Esophagus (tissue), 2 donors: ENCODE measurements at regions not wholly inside any gene's neighbourhood (a gene's known extent, or its start where the extent isn't known, plus 50 kb on each side); places are given as distances from the start of the nearest gene placed in this dataset.
A peak's percentile ranks its signal among the peaks of the same experiment; 100 is the strongest.

Experiments
- H3K27ac ChIP-seq, 2 donors: one replicate each; pipeline ENCODE4 v1.5.1; 2013; ENCODE audit warnings: low read depth in 2 of 2, mild to moderate bottlenecking in 2 of 2, inconsistent platforms in 1 of 2, low read length in 1 of 2, moderate library complexity in 1 of 2
- H3K27me3 ChIP-seq, 2 donors: one replicate each; pipeline ENCODE4 v1.6.1; 2013; ENCODE audit warnings: low read length in 2 of 2, control low read depth in 1 of 2, mild to moderate bottlenecking in 1 of 2; ENCODE audit not compliant: insufficient read depth in 2 of 2, control insufficient read depth in 1 of 2
- H3K36me3 ChIP-seq, 2 donors: one replicate each; pipeline ENCODE4 v1.6.1; 2013; ENCODE audit warnings: low read length in 1 of 2; ENCODE audit not compliant: control insufficient read depth in 2 of 2, insufficient read depth in 2 of 2
- H3K4me1 ChIP-seq, 2 donors: one replicate each; pipeline ENCODE4 v1.6.1; 2013; ENCODE audit warnings: low read length in 1 of 2; ENCODE audit not compliant: control insufficient read depth in 2 of 2, insufficient read depth in 2 of 2
- H3K4me3 ChIP-seq, 2 donors: one replicate each; pipeline ENCODE4 v1.5.1; 2013; ENCODE audit warnings: low read length in 2 of 2, mild to moderate bottlenecking in 2 of 2, low read depth in 1 of 2, moderate library complexity in 1 of 2
- H3K9me3 ChIP-seq, 2 donors: one replicate each; pipeline ENCODE4 v1.6.1; 2013; ENCODE audit warnings: mild to moderate bottlenecking in 2 of 2, low read depth in 1 of 2, low read length in 1 of 2, moderate library complexity in 1 of 2; ENCODE audit not compliant: control insufficient read depth in 2 of 2, insufficient read depth in 1 of 2
- WGBS, 2 donors: extraction: QIAGEN DNeasy Blood & Tissue Kit; methylation state at CpG; one replicate each; pipeline ENCODE4 v1.1.7; 2013; 5-methylcytosine and 5-hydroxymethylcytosine counted together
- donor health status: healthy with polysubstance abuse.
- donor health status: Bipolar disorder and iron deficiency.

- Histone ChIP-seq H3K36me3 (no peaks in the 10 kb centered on the region), H3K4me3 (no peak overlapping the region), H3K4me1 (peaks cover 0 to 2% of the 10 kb centered on the region in 2 donors), H3K27me3 (no peaks in the 10 kb centered on the region), H3K27ac (no peak overlapping the region), H3K9me3 (no peaks in the 10 kb centered on the region)
- WGBS, 2 donors = 76 to 84% methylated on average over 8 of the region's 8 CpGs
Observed at GRCh38 chr10:132477066-132477397, 60.6 kb upstream of the INPP5A start.

GRCh38 chr10:132477398-132478340 lies 59.9 kb upstream of the INPP5A start:
- Histone ChIP-seq H3K4me3 (no peak overlapping the region), H3K27me3 (no peaks in the 10 kb centered on the region), H3K4me1 (peaks cover 0 to 2% of the 10 kb centered on the region in 2 donors), H3K9me3 (no peaks in the 10 kb centered on the region), H3K36me3 (no peaks in the 10 kb centered on the region), H3K27ac (no peak overlapping the region)
- 73% methylated on average over 23 of the region's 23 CpGs for WGBS, 2 donors

GRCh38 chr10:132478341-132479023 lies 59.1 kb upstream of the INPP5A start:
- Histone ChIP-seq H3K4me1 (peaks cover 0 to 2% of the 10 kb centered on the region in 2 donors), H3K4me3 (no peak overlapping the region), H3K27ac (no peak overlapping the region), H3K9me3 (no peaks in the 10 kb centered on the region), H3K36me3 (no peaks in the 10 kb centered on the region), H3K27me3 (no peaks in the 10 kb centered on the region)
- 66 to 71% methylated on average over 18 of the region's 18 CpGs for WGBS, 2 donors

- Histone ChIP-seq H3K27me3 (no peaks in the 10 kb centered on the region), H3K36me3 (no peaks in the 10 kb centered on the region), H3K27ac (no peak overlapping the region), H3K9me3 (no peaks in the 10 kb centered on the region), H3K4me1 (peaks cover 0 to 2% of the 10 kb centered on the region in 2 donors), H3K4me3 (no peak overlapping the region)
- 86 to 91% methylated on average over 14 of the region's 14 CpGs for WGBS, 2 donors
Observed at GRCh38 chr10:132479024-132479602, 58.5 kb upstream of the INPP5A start.

- Histone ChIP-seq H3K27me3 (no peaks in the 10 kb centered on the region), H3K36me3 (no peaks in the 10 kb centered on the region), H3K4me3 (no peak overlapping the region), H3K9me3 (no peaks in the 10 kb centered on the region), H3K27ac (no peak overlapping the region), H3K4me1 (peaks cover 0 to 2% of the 10 kb centered on the region in 2 donors)
- WGBS, 2 donors = 84 to 86% methylated on average over 14 of the region's 14 CpGs
Observed at GRCh38 chr10:132479603-132480221, 57.9 kb upstream of the INPP5A start.

- WGBS, 2 donors = 78 to 79% methylated on average over 7 of the region's 7 CpGs
Observed at GRCh38 chr10:132480356-132480755, 57.2 kb upstream of the INPP5A start.

GRCh38 chr10:132481690-132482089 lies 55.9 kb upstream of the INPP5A start:
- peak overlapping the region; percentile 73 to 79 for H3K27ac ChIP-seq
- H3K27me3 ChIP-seq = no peaks in the 10 kb centered on the region
- H3K4me1 ChIP-seq = peaks cover 0 to 2% of the 10 kb centered on the region in 2 donors
- WGBS, 2 donors = 66 to 75% methylated on average over 10 of the region's 10 CpGs
- H3K36me3 ChIP-seq = no peaks in the 10 kb centered on the region
- no peaks in the 10 kb centered on the region for H3K9me3 ChIP-seq
- no peak overlapping the region for H3K4me3 ChIP-seq

More at GRCh38 chr10:132480356-132480755, 57.2 kb upstream of the INPP5A start:
- Histone ChIP-seq H3K4me1 (peaks cover 0 to 2% of the 10 kb centered on the region in 2 donors), H3K27me3 (no peaks in the 10 kb centered on the region), H3K27ac (no peak overlapping the region), H3K9me3 (no peaks in the 10 kb centered on the region), H3K36me3 (no peaks in the 10 kb centered on the region), H3K4me3 (no peak overlapping the region)

- H3K27me3 ChIP-seq = no peaks in the 10 kb centered on the region
- peaks cover 0 to 2% of the 10 kb centered on the region in 2 donors for H3K4me1 ChIP-seq
- no peak overlapping the region for H3K4me3 ChIP-seq
- WGBS, 2 donors = 26 to 42% methylated on average over 14 of the region's 14 CpGs
- H3K36me3 ChIP-seq = no peaks in the 10 kb centered on the region
- no peaks in the 10 kb centered on the region for H3K9me3 ChIP-seq
- peak overlapping the region in 1 of 2 donors; percentile 79 for H3K27ac ChIP-seq
Observed at GRCh38 chr10:132482090-132482800, 55.3 kb upstream of the INPP5A start.

- WGBS, 2 donors = 79 to 85% methylated on average over 5 of the region's 5 CpGs
- no peaks in the 10 kb centered on the region for H3K9me3 ChIP-seq
- H3K27ac ChIP-seq = no peak overlapping the region
- H3K36me3 ChIP-seq = no peaks in the 10 kb centered on the region
- H3K27me3 ChIP-seq = no peaks in the 10 kb centered on the region
- peaks cover 0 to 2% of the 10 kb centered on the region in 2 donors for H3K4me1 ChIP-seq
- H3K4me3 ChIP-seq = no peak overlapping the region
Observed at GRCh38 chr10:132483394-132483793, 54.2 kb upstream of the INPP5A start.
